Inflammatory macrophage (primary cell): ENCODE measurements at regions not wholly inside any gene's neighbourhood (a gene's known extent, or its start where the extent isn't known, plus 50 kb on each side); places are given as distances from the start of the nearest gene placed in this dataset.
"Not testable (repeated sequence)": the region's sequence is repeated elsewhere in the genome, so short reads cannot be mapped to it uniquely, and the experiment has no call there.

Experiments used
- DNase-seq, 2 donors: peaks; one replicate each; pipeline ENCODE4 v3.0.0-alpha.2; 2020 to 2022

DNA sequence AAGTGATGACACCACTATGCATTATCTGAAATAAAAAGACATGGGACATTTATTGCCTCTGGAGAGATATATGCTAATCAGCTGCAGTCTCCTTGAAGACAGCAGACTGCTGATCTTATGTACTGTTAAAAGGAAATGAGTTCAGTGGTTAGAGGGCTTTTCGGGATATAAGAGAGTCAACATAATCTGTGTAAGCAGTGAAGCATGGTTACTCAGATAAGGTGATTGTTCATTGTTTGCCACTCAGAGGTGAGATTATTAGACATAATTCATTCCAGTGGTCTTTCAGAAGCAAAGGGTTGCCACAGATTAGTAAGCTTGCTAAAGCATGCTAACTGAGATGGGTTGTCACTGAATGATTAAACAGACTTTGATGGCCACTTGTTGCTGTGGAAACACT, 1450.7 kb upstream of the ADGRB3 start:
- DNase-seq, result no peak

DNA sequence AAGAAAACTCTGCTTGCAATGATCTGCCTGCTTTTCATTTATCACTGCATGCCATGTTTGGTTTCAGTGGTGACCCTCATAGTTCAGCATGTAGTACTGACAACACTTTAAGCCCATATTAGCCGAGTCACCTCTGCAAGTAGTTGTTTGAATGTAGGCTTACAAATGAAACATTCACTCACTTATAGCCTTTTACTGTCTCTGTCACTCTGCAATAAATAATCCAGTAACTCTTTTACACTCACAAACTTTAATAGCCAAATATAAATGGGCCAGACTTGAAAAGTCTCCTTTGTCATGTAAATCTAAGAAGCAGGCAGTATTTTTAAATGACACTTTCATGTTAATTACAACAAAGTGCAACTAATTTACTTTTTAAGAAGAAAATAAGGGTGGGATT, 1460.0 kb upstream of the ADGRB3 start:
- DNase-seq, result no peak

DNA sequence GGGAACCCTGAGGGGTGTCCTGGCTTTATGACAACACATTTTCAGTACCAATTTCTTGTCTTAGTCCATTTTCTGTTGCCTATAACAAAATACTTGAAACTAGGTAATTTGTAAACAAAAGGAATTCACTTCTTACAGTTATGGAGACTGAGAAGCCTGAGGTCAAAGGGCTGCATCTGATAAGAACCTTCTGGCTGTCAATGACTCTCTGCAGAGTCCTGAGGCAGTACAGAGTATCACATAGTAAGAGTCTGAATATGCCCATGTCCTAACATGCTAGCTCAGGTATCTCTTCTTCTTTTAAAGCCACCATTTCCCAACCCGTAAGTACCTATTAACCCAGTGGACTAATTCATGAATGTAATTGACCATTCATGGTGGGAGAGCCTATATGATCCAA, 1458.6 kb upstream of the EYS start:
- no peak for DNase-seq

DNA sequence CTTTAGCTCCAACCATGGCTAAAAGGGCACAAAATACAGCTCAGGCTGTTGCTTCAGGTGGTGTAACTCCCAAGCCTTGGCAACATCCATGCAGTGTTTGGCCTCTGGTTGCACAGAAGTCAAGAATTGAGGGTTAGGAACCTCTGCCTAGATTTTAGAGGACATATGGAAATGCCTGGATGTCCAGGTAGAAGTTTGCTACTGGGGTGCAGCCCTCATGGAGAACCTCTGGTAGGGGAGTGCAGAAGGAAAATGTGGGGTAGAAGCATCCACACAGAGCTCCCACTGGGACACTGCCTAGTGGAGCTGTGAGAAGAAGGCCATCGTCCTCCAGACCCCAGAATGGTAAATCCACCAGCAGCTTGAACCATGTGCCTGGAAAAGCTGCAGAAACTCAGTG, 1453.8 kb upstream of the EYS start:
- DNase-seq, result no peak

DNA sequence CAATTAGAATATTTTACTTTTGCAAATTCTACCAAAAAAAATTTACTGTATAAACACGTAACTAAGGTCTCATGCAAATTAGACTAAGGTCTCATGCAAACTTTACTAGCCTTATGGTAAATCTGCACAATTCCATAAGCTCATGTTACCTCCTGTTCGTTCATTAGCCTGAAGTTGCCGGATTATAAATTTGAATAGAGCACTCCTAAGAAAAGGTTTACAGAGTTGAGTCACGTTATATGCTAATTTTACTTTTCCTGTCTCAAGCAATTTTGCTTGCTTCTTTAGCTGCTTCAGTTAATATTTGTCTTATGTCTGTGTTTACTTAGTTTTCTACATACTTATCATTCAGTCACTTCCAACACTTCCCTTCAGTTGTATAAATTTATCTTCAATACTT, 1434.0 kb upstream of the EYS start:
- DNase-seq, result no peak

DNA sequence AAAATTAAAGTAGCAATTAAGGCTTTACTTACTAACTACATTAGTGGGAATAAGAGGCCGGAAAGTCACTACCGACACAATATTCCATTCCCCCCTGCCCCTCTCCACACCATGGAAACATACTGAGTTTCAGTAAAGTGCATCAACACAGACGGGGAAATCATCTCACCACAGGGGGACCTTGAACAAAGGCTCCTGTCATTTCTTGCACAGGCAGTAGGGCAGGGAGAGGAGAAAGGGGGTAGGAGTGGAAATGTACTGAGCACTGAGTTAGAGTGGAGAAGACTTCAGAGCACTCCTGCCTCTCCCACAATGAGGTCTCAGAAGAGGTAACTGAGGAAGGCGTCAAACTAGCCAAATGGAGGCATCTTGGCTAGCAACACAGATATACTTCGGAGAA, 1426.9 kb upstream of the EYS start:
- no peak for DNase-seq

DNA sequence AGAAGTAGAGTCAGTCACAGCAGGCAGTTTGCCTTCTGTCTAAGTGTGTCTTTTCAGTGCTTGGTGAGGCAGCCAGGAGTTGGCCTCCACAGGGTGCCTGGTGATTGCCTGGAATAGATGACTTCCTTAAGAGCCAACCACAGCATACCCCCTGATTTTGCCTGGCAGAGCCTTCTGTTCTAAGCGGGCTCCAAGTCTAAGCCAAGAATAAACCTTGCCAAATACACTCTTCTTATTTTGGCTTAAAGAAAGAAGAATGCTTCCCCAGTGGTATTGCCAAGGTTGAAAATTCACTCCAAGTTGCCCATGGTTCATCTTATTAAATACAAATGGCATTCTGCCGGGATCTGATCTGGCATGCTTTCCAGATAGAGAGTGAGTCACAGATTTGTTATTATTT, 1424.8 kb upstream of the EYS start:
- no peak for DNase-seq

DNA sequence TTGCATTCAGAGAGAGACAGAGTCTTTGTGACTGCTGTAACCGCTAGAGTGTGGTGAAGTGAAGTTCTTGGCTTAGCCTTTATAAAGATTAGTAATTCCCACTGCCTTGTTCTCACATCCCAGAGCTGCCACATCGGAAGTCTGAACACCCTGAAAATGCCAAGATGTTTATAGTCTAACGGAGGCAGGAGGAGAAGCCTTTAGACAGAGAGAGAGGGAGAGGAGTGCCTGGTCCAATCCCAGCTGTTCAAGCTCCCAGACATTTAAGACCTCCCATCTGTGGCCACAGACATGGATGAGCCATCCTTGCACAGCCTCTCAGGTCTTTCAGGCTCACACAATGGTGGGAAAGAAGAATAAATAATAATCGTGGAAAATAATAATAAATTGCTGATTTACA, 1422.8 kb upstream of the EYS start:
- no peak for DNase-seq

DNA sequence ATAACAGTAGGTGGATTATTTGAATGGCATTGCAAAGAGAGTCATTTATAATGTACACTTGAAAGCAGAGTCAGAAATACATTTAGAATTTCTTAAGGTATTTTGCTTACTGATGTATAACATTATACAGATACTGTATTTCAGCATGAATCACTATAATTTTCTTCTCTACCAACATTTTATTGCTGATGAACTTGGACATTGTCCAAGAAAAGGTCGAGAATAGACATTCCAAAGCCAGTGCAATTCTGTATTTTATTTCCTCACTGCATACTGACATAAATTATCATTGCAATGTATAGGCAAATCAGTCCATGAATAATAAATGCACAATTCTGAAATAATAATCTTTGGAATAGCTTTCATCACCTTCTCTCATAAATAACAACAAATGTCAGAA, 1420.0 kb upstream of the EYS start:
- DNase-seq, result no peak

DNA sequence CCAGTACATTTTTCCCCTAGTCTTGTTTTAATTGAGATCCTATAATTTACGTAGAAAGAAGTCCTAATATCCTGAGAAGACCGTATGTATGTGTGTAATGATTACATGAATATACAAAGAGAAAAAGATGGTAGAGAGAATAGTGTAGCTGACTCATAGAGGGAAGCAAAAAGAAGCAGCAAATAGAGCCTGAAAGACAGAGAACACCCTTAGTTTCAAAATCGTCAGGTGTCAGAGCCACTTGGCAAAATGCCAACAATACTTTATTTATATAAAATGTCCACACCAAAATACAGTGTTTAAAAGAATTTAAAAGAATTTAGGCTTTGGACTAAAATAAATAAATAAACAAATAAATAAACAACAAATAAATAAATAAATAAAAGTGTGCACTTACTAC, 1414.1 kb upstream of the EYS start:
- no peak for DNase-seq

DNA sequence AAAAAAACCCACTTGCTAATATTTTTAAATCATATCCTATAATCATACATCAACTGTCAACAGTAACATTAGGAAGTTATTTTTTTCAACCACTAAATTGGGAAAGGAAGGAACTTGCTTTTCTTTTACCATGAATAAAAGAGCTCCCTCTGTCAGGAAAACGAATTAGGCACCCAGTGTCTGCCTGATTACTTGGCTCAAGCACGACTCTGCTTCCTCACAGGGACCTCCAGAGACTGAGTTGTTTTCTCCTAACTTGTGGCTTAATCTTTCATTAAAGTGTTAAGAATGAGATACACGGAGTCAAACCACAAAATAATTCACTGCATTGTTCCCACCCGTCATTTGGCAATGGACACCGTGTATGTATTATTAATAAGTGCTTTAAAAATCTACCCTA, 1405.1 kb upstream of the EYS start:
- DNase-seq, result no peak

DNA sequence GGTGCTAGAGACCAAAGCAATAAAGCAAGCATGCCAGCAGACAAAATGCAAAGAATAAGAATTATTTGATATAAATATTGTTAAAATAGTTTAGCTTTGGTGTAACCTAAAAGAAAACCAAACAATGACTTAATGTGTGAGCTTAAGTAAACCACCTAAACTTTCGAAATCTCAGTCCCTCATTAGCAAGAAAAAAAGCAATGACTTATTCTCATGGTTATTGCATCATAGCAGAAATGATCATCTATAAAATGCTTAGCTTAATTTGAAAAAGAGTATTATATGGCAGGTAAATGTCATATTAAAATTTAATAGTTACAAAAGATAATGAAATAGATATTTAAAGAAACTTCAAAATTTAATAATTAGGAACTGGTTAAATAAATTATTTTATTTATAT, 1395.7 kb upstream of the EYS start:
- DNase-seq, result no peak

DNA sequence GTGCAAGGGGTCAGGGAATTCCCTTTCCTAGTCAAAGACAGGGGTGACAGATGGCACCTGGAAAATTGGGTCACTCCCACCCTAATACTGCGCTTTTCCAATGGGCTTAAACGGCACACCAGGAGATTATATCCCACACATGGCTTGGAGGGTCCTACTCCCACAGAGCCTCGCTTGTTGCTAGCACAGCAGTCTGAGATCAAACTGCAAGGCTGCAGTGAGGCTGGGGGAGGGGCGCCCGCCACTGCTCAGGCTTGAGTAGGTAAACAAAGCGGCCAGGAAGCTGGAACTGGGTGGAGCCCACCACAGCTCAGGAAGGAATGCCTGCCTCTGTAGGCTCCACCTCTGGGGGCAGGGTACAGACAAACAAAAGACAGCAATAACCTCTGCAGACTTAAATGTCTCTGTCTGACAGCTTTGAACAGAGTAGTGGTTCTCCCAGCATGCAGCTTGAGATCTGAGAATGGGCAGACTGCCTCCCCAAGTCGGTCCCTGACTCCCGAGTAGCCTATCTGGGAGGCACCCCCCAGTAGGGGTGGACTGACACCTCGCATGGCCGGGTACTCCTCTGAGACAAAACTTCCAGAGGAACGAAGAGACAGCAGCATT, 1388.7 kb upstream of the EYS start:
- not testable (repeated sequence) for DNase-seq

DNA sequence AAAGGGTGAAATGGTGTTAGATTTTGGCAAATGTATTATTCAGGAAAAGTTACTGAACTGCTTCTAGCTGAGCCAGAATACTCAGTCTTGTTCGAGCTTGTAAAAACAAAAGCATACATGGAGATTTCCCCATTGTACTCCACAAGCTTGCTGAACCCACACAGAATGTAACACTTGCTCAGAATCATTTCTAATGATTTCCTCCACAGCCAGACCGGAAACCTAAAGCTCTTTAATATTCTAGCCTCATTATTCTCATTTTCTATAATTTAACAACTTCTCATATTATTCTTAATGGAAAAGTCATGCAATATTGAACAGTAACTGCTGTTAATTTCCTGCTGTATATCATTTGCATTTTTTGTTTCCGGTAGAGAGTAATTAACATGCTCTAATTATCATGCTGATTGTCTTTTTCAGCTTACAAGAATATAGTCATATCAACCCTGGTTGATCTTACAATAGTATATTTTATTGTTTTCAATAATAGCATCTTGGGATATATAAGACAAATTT, 1387.5 kb upstream of the EYS start:
- DNase-seq, result no peak

DNA sequence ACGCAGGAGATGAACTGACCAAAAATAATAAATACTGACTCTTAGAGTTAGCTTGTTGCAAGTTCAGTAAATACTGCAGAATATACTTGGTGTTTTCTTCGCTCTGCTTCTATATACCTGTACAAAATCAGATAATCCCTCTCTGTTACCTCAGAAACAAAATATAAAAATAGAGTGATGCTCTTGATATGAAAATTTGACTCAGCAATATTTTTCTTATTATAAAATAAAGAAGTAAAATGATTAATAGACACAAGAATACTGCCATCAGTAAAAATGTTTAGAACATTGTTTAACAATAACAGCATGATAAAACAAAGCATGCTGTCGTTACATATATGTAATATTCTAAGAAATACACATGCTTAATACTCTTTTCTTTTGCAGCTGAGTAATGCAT, 1366.9 kb upstream of the EYS start:
- no peak for DNase-seq

DNA sequence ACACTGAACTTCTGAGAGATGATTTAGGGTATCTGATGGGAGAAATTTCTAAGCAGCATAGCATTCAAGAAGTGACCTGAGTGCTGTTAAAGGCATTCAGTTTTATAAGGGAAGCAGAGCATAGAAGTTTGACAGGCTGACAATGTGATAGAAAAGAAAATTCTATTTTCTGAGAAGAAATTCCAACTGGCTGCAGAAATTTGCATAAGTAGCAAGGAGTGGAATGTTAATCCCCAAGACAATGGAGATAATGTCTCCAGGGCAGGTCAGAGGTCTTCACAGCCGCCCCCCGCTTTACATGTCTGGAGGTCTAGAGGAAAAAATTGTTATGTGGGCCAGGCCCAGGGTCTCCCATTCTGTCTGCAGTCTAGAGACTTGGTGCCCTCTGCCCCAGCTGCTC, 1361.8 kb upstream of the EYS start:
- DNase-seq, result no peak

DNA sequence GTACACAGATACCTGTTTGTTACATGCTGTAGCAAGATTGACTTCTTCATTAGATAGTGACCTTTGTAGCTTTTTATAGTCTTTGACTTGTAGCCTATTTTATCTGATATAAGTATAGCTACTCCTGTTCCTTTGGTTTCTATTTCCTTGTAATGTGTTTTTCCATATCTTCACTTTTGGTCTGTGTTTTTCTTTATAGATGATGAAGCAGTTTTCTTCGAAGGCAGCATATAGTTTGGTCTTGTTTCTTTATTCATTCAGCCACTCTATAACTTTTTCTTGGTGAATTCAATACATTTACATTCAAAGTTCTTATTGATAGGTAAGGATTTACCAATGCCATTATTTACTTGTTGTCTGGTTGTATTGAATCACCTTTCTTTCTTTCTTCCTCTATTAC, 1357.3 kb upstream of the EYS start:
- no peak for DNase-seq

DNA sequence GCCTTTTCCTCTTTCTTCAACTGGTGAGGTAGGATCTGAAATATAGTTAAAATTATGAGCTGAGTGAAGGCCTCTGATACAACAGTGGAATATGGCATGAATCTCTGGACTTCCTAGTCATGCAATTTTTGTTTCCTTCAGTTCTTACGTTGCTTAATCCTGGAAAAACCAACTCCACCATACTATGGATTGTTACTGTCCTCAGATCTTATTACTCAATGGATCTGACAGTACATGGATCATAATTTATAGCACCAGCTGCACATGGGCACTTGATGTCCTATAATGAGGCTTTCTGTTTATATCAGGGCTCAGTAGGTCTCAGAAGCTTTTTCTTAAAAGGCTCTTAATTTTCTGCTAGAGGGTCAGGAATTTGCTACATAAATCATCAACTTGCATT, 1341.0 kb upstream of the EYS start:
- DNase-seq, result no peak

DNA sequence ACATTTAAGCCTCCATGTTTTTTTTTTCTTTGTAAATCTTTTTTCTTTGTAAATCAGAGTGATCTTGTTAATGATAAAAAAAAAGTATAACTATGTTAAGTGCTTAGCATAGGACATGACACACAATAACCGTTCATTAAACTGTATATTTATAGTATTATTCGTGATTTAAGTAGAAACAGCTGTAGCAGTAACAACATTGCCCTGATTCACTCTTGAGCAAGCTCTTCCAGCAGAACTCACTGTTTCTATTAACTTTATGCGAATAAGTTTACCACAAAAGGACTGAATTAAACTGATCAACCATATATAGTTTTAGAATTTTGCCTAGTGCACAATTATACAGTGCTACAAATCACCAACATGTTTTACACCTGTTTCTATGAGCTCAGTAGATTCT, 1338.0 kb upstream of the EYS start:
- no peak for DNase-seq

DNA sequence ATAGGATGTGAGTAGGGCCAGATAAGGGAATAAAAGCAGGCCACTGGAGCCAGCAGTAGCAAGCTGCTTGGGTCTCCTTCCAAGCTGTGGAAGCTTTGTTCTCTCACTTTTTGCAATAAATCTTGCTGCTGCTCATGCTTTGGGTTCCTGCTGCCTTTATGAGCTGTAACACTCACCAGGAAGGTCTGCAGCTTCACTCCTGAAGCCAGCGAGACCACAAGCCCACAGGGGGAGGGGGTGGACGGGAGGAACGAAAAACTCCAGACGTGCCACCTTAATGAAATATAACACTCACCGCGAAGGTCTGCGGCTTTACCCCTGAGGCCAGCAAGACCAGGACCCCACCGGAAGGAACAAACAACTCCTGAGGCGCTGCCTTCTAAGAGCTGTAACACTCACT, 1324.4 kb upstream of the EYS start:
- no peak for DNase-seq

DNA sequence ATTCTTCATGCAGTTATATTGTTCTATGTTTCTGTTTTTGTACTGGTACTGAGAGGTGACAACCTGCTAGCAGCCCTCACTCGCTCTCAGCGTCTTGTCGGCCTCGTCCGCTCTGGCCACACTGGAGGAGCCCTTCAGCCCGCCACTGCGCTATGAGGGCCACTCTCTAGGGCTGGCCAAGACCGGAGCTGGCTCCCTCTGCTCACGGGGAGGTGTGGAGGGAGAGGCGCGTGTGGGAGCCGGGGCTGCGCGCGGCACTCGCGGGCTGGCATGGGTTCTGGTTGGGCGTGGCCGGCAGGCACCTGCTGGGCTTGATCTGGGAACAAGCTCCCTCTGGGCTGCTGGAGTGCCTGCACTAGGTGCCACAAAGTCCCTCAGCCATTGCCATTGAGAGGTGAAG, 1323.8 kb upstream of the EYS start:
- DNase-seq, result no peak

DNA sequence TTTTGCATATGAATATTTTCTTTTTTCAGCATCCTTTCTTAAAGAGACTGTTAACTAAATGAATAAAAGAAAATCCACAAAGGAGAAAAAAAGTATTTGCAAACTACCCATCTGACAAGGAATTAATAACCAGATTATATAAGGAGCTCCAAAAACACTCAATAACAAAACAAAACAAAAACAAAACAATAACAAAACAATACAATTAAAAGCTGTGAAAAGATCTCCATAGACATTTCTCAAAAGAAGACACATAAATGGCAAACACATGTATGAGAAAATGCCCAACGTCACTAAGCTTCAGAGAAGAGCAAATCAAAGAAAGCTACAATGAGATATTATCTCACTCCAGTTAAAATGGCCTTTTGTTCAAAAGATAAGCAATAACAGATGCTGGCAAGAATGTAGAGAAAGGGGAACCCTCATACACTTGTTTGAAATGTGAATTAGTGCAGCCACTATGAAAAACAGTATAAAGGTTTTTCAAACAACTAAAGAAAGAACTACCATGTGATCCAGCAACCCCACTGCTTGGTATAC, 1310.0 kb upstream of the EYS start:
- no peak for DNase-seq

DNA sequence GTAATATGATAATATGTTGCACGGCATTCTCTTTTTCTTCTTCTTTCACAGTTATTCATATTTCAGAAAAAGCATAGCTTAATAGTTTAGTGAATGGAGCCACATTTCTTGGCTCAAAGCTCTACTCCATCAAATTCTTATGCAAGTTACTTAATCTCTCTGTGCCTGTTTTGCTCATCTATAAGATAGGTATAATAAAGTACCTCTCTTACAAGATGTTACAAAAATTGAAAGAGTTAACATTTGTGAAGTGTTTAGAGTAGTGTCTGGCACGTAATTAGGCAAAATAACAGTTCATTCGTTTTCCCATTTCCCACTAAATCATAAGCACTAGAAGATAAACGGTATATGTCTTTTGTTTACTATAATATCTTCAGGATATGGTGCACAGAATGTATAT, 1304.4 kb upstream of the EYS start:
- DNase-seq, result no peak

DNA sequence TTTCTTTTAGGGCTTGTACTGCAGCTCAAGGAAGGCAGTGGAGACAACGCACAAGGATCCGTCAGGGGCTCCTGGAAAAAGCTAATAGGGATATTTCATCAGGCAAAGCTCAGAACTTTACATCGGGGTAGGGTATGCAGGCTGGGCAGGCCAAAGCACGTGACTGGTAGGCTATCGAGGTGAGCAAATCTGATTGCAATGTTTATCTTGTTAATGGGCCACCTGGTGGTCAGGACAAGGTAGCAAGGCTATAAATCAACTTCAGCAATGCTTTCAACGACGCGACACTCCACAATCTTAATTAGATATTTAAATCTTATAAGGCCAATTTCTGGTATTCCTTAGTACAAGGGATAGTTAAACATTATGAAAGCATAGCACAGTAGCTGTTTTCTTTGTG, 1302.8 kb upstream of the EYS start:
- no peak for DNase-seq

DNA sequence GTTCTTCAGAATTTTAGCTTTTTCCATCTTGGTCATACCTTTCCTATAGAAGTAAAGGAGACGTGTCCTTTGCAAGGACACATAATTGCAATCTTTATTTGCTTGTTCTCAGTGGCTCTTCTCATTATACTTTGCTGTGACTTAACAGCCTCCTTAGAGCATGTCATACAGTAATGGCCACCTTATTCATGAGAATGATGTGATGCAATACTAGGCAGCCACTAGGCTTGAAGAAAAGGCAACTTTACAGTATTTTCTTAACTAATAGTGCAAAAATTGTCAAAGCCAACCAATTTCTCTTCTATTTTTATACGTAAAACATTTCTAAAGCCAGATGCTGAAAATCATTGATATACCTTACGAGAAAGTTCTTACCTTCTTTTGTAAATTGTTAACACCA, 1296.8 kb upstream of the EYS start:
- no peak for DNase-seq
